HCT116 (cell line): ENCODE measurements at regions not wholly inside any gene's neighbourhood (a gene's known extent, or its start where the extent isn't known, plus 50 kb on each side); places are given as distances from the start of the nearest gene placed in this dataset.

Experiments used
- ATAC-seq: fragments of 200-7000 bp; cut with Tn5 transposase; 2 replicates; pipeline ENCODE4 v1.9.1; 2020; ENCODE audit warnings: mild to moderate bottlenecking, moderate library complexity
- BruUV-seq: library from RNA; stranded (reverse); fragments of 400-500 nt; replicated peaks from 2 replicates; lab custom pipeline; 2021; lab: Mats Ljungman, UMichigan
- CTCF ChIA-PET: fragments of 300-600 bp; sonication (Branson Sonifier 250); formaldehyde crosslinking; loops from one replicate; lab custom pipeline; 2021; ENCODE audit warnings: antibody characterized with exemption; lab: Charles Lee
- POLR2A ChIA-PET: fragments of 300-600, 350-600 bp; sonication (Branson Sonifier 250); formaldehyde crosslinking; loops from one replicate; lab custom pipeline; 2021; ENCODE audit warnings: antibody characterized with exemption; lab: Charles Lee
- RAD21 ChIA-PET, 2 experiments: fragments of 300-600 bp; sonication (Branson Sonifier 250); formaldehyde crosslinking; loops; one replicate each; lab custom pipeline; 2023; ENCODE audit warnings: low total read pairs in 2 of 2; ENCODE audit not compliant: uncharacterized antibody in 2 of 2, unreplicated experiment in 2 of 2, low non-redundant PET in 1 of 2; lab: Charles Lee
- DNase-seq: peaks from one replicate; pipeline ENCODE4 v3.0.0-alpha.2; 2010; ENCODE audit warnings: low read depth, low spot score
- H2AFZ ChIP-seq: fragments of 200-600 bp; shearing (Covaris generic), sonication (generic); 2 replicates; pipeline ENCODE4 v1.6.1; 2017; ENCODE audit warnings: low read depth, mixed run types, mixed read lengths, antibody characterized with exemption, low read length; ENCODE audit not compliant: poor library complexity, severe bottlenecking
- H3K27ac ChIP-seq: 2 replicates; pipeline ENCODE4 v1.5.1; 2012; ENCODE audit warnings: low read depth, low read length
- H3K27me3 ChIP-seq: fragments of 200-600 bp; sonication (generic); 2 replicates; pipeline ENCODE4 v1.6.1; 2016; ENCODE audit warnings: mixed run types, low read length, mixed read lengths; ENCODE audit not compliant: insufficient read depth
- H3K36me3 ChIP-seq, 2 experiments: fragments of 200-500 bp in 1 of 2; fragments of 200-600 bp in 1 of 2; sonication (Bioruptor generic) in 1 of 2; sonication (generic) in 1 of 2; 2 replicates each; pipeline versions ENCODE4 v1.5.1 to v1.6.1; 2014 to 2016; ENCODE audit warnings: low read length in 2 of 2, inconsistent platforms in 1 of 2, mixed read lengths in 1 of 2, mixed run types in 1 of 2; ENCODE audit not compliant: insufficient read depth in 2 of 2, control insufficient read depth in 1 of 2
- H3K4me1 ChIP-seq, 2 experiments: fragments of 200-600 bp in 1 of 2; sonication (generic) in 1 of 2; 2 replicates each; pipeline versions ENCODE4 v1.5.1 to v1.6.1; 2012 to 2017; ENCODE audit warnings: low read length in 2 of 2, inconsistent platforms in 1 of 2, mild to moderate bottlenecking in 1 of 2, mixed read lengths in 1 of 2, mixed run types in 1 of 2, moderate library complexity in 1 of 2; ENCODE audit not compliant: insufficient read depth in 2 of 2, control insufficient read depth in 1 of 2
- H3K4me2 ChIP-seq: fragments of 200-600 bp; sonication (generic); 2 replicates; pipeline ENCODE4 v1.6.1; 2017; ENCODE audit warnings: mixed run types, low read length, mixed read lengths
- H3K4me3 ChIP-seq, 2 experiments: fragments of 200-600 bp in 1 of 2; sonication (generic) in 1 of 2; replicated peaks in 1 of 2; 2 replicates each; pipeline ENCODE4 v1.5.1; 2011 to 2016; ENCODE audit warnings: low read length in 2 of 2, control low read depth in 1 of 2, low read depth in 1 of 2, mild to moderate bottlenecking in 1 of 2, mixed read lengths in 1 of 2, mixed run types in 1 of 2
- H3K79me2 ChIP-seq: fragments of 200-600 bp; sonication (generic); 2 replicates; pipeline ENCODE4 v1.6.1; 2017; ENCODE audit warnings: mild to moderate bottlenecking, mixed run types, low read length, moderate library complexity, mixed read lengths; ENCODE audit not compliant: insufficient read depth
- H3K9ac ChIP-seq: fragments of 200-600 bp; sonication (generic); 2 replicates; pipeline ENCODE4 v1.6.1; 2016; ENCODE audit warnings: low read length, mixed read lengths
- H3K9me2 ChIP-seq: fragments of 200-600 bp; sonication (generic), shearing (Covaris generic); 2 replicates; pipeline ENCODE4 v1.6.1; 2017; ENCODE audit warnings: mixed run types, mild to moderate bottlenecking, moderate library complexity; ENCODE audit not compliant: insufficient read depth
- H3K9me3 ChIP-seq, 2 experiments: fragments of 200-500 bp in 1 of 2; fragments of 200-600 bp in 1 of 2; sonication (Bioruptor generic) in 1 of 2; sonication (generic) in 1 of 2; 2 replicates each; pipeline ENCODE4 v1.6.1; 2014 to 2017; ENCODE audit warnings: low read length in 2 of 2, mixed read lengths in 2 of 2, inconsistent platforms in 1 of 2, low read depth in 1 of 2, mild to moderate bottlenecking in 1 of 2, mixed run types in 1 of 2, moderate library complexity in 1 of 2; ENCODE audit not compliant: control insufficient read depth in 1 of 2, insufficient read depth in 1 of 2
- H4K20me1 ChIP-seq: fragments of 200-600 bp; sonication (generic), shearing (Covaris generic); 2 replicates; pipeline ENCODE4 v1.6.1; 2017; ENCODE audit warnings: mixed run types, mild to moderate bottlenecking, moderate library complexity; ENCODE audit not compliant: insufficient read depth
- CBX3 ChIP-seq: IDR thresholded peaks from 2 replicates; pipeline ENCODE4 v1.6.1; 2012; ENCODE audit warnings: low read depth
- ELF1 ChIP-seq: IDR thresholded peaks from 2 replicates; pipeline ENCODE4 v1.6.1; 2012; ENCODE audit warnings: low read depth, borderline replicate concordance
- EZH2phosphoT487 ChIP-seq: fragments of 200-600 bp; IDR thresholded peaks from 2 replicates; pipeline ENCODE4 v1.6.1; 2018; ENCODE audit warnings: antibody characterized with exemption, borderline replicate concordance
- MAX ChIP-seq: IDR thresholded peaks from 2 replicates; pipeline ENCODE4 v1.6.1; 2012
- POLR2AphosphoS5 ChIP-seq: IDR thresholded peaks from 2 replicates; pipeline ENCODE4 v1.6.1; 2011; ENCODE audit warnings: mild to moderate bottlenecking, low read depth, low read length, moderate library complexity
- RAD21 ChIP-seq: IDR thresholded peaks from 2 replicates; pipeline ENCODE4 v1.6.1; 2012; ENCODE audit warnings: low read depth, mild to moderate bottlenecking
- SIN3A ChIP-seq: IDR thresholded peaks from 2 replicates; pipeline ENCODE4 v1.6.1; 2012; ENCODE audit warnings: low read depth
- SRF ChIP-seq: IDR thresholded peaks from 2 replicates; pipeline ENCODE4 v1.6.1; 2012; ENCODE audit warnings: low read depth
- TCF7L2 ChIP-seq: IDR thresholded peaks from 2 replicates; pipeline ENCODE4 v1.7.0; 2011; ENCODE audit warnings: borderline replicate concordance, inconsistent platforms; ENCODE audit not compliant: insufficient read depth, insufficient read length; ENCODE audit errors: extremely low read depth
- YY1 ChIP-seq: IDR thresholded peaks from 2 replicates; pipeline ENCODE4 v1.6.1; 2011; ENCODE audit warnings: low read length, low read depth, moderate library complexity, mild to moderate bottlenecking; ENCODE audit not compliant: insufficient replicate concordance; ENCODE audit errors: extremely low read depth
- intact Hi-C: fragments of 100-400 bp; cut with micrococcal nuclease; formaldehyde crosslinking; loops from 2 replicates; pipeline ENCODE4 v1.10.0; 2022

DNA sequence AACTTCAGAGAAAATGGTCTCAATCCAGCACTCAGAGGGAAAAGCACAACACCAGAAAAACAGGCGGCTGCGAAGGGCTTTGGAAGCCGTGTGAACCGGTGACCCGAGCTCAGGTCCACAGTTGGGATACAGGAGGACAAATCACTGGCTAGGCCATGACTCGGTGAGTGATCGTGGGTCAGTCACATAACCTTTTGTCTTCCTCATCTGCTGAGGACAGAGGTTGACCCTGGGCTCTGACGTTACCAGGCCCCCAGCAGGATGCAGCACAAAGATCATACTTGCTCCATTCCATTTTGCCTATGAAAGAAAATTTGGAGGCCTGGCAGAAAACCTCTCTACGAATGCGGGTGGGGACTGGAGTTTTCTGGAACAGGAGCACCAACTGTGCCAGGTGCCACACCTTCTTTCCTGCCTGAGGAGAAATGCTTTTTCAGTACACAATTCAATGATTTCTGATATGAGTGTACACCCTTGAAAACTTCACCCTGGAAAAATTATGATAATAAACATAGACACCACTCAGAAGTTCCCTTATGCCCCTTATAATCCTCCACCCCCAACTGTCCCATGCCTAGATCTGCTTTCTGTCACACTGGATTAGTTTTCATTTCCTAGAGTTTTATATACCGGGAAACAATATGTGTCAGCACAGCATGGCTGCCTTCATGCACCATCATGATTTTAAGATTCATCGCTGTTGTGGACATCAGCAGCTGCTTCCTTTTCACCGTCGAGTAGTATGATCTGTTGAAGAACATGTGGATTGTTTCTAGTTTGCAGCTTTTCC, 85.3 kb upstream of the RALGAPA2 start:
- POLR2A ChIA-PET: no interaction called here
- Histone ChIP-seq H3K9me2 (no peaks in the 10 kb centered on the region), H3K27ac (no peak overlapping the region), H3K79me2 (no peaks in the 10 kb centered on the region), H4K20me1 (no peaks in the 10 kb centered on the region), H2AFZ (no peak overlapping the region), H3K27me3 (0 out of 2 replicates have a peak, but pooled peaks cover 15% of the 10 kb centered on the region), H3K9ac (no peak overlapping the region), H3K9me3 (no peaks in the 10 kb centered on the region), H3K4me1 (no peaks in the 10 kb centered on the region), H3K4me2 (no peak overlapping the region), H3K4me3 (no peak overlapping the region), H3K36me3 (no peaks in the 10 kb centered on the region)
- intact Hi-C loops: no loop called here
- ATAC-seq: no peak
- TF ChIP-seq POLR2AphosphoS5 (no peak), RAD21 (no peak), CBX3 (no peak), YY1 (no peak), TCF7L2 (no peak), SIN3A (no peak), SRF (no peak), EZH2phosphoT487 (no peak), MAX (no peak), ELF1 (no peak)
- DNase-seq: no peak
- CTCF ChIA-PET: no interaction called here
- no TSS peak for BruUV-seq
- RAD21 ChIA-PET: no interaction called here
